Endothelial cell of umbilical vein (primary cell): ENCODE measurements at regions not wholly inside any gene's neighbourhood (a gene's known extent, or its start where the extent isn't known, plus 50 kb on each side); places are given as distances from the start of the nearest gene placed in this dataset.

Experiments
- BruUV-seq: library from RNA; stranded (reverse); fragments of 400-500 nt; replicated peaks from 2 replicates; lab custom pipeline; 2021; lab: Mats Ljungman, UMichigan
- CTCF ChIA-PET: fragments of 300-600, 350-600 bp; sonication (Branson Sonifier 250); formaldehyde crosslinking; loops from one replicate; lab custom pipeline; 2021; ENCODE audit warnings: antibody characterized with exemption, inconsistent platforms; lab: Charles Lee
- POLR2A ChIA-PET: fragments of 300-600, 350-600 bp; sonication (Branson Sonifier 250); formaldehyde crosslinking; loops from one replicate; lab custom pipeline; 2021; ENCODE audit warnings: antibody characterized with exemption, inconsistent platforms; lab: Charles Lee
- DNase-seq: peaks from one replicate; pipeline ENCODE4 v3.0.0-alpha.2; 2011; ENCODE audit warnings: low read depth, low spot score
- FAIRE-seq: peaks from 2 replicates; lab custom pipeline; 2011; peaks lifted over from hg19 to GRCh38; lab: Jason Lieb, UNC
- H2AFZ ChIP-seq: 2 replicates; pipeline ENCODE4 v1.6.0; 2012; ENCODE audit warnings: low read depth, low read length, control low read depth, inconsistent platforms
- H3K27ac ChIP-seq: 2 replicates; pipeline ENCODE4 v1.5.1; 2011; ENCODE audit warnings: low read depth, mild to moderate bottlenecking, control low read depth, low read length, moderate library complexity; ENCODE audit not compliant: insufficient read depth
- H3K27me3 ChIP-seq, 2 experiments: 2 replicates each; pipeline versions ENCODE4 v1.6.0 to v1.6.1; 2011; ENCODE audit warnings: low read length in 2 of 2, mixed read lengths in 1 of 2; ENCODE audit not compliant: control insufficient read depth in 2 of 2, insufficient read depth in 2 of 2
- H3K36me3 ChIP-seq, 2 experiments: 2 replicates in 1 of 2; 3 replicates in 1 of 2; pipeline ENCODE4 v1.5.1; 2011; ENCODE audit warnings: low read length in 2 of 2, mild to moderate bottlenecking in 1 of 2, moderate library complexity in 1 of 2; ENCODE audit not compliant: control insufficient read depth in 2 of 2, insufficient read depth in 2 of 2; ENCODE audit errors: extremely low read depth in 1 of 2
- H3K4me1 ChIP-seq: 3 replicates; pipeline ENCODE4 v1.5.1; 2011; ENCODE audit warnings: mild to moderate bottlenecking, low read length; ENCODE audit not compliant: control insufficient read depth, insufficient read depth; ENCODE audit errors: extremely low read depth
- H3K4me2 ChIP-seq: 2 replicates; pipeline ENCODE4 v1.6.1; 2011; ENCODE audit warnings: low read length, control low read depth, mixed read lengths; ENCODE audit not compliant: insufficient read depth
- H3K4me3 ChIP-seq, 3 experiments: fragments of 200-600 bp in 1 of 3; sonication (generic), shearing (Covaris generic) in 1 of 3; replicated peaks in 1 of 3; 2 replicates each; pipeline ENCODE4 v1.5.1; 2011 to 2016; ENCODE audit warnings: control low read depth in 3 of 3, low read length in 3 of 3, mild to moderate bottlenecking in 2 of 3, inconsistent platforms in 1 of 3, low read depth in 1 of 3, moderate library complexity in 1 of 3; ENCODE audit not compliant: insufficient read depth in 1 of 3
- H3K79me2 ChIP-seq: 2 replicates; pipeline ENCODE4 v1.6.0; 2012; ENCODE audit warnings: low read length, inconsistent platforms; ENCODE audit not compliant: control insufficient read depth, insufficient read depth
- H3K9ac ChIP-seq: replicated peaks from 2 replicates; pipeline ENCODE3; 2011; ENCODE audit warnings: low read length, control low read depth; ENCODE audit not compliant: insufficient read depth; ENCODE audit errors: extremely low read depth
- H3K9me1 ChIP-seq: replicated peaks from 3 replicates; pipeline ENCODE4 v1.6.0; 2011; ENCODE audit warnings: mild to moderate bottlenecking, low read length; ENCODE audit not compliant: control insufficient read depth, insufficient read depth; ENCODE audit errors: extremely low read depth
- H3K9me3 ChIP-seq: replicated peaks from 2 replicates; pipeline ENCODE4 v1.5.1; 2012; ENCODE audit warnings: low read length, inconsistent platforms; ENCODE audit not compliant: control insufficient read depth, insufficient read depth
- H4K20me1 ChIP-seq: replicated peaks from 2 replicates; pipeline ENCODE3; 2011; ENCODE audit warnings: mild to moderate bottlenecking, low read length; ENCODE audit not compliant: control insufficient read depth, insufficient read depth; ENCODE audit errors: extremely low read depth
- CTCF ChIP-seq, 2 donors: IDR thresholded peaks; 1 replicate in 1 of 2; 2 replicates in 1 of 2; pipeline ENCODE4 v1.5.1; 2011; ENCODE audit warnings: low read length in 2 of 2, mild to moderate bottlenecking in 2 of 2, moderate library complexity in 2 of 2, control low read depth in 1 of 2, inconsistent platforms in 1 of 2, low read depth in 1 of 2; ENCODE audit not compliant: insufficient read depth in 1 of 2; ENCODE audit errors: extremely low read depth in 1 of 2
- EZH2 ChIP-seq: IDR thresholded peaks from 2 replicates; pipeline ENCODE4 v1.6.1; 2012; ENCODE audit warnings: borderline replicate concordance, low read depth, mild to moderate bottlenecking, moderate library complexity, low read length, inconsistent platforms; ENCODE audit not compliant: severe bottlenecking
- GATA2 ChIP-seq: IDR thresholded peaks from 2 replicates; pipeline ENCODE4 v1.7.0; 2011; ENCODE audit warnings: low read depth, mild to moderate bottlenecking, moderate library complexity, mixed read lengths, low read length; ENCODE audit not compliant: insufficient read length, insufficient read depth
- JUN ChIP-seq: IDR thresholded peaks from 2 replicates; pipeline ENCODE4 v1.6.1; 2011; ENCODE audit warnings: borderline replicate concordance, low read depth; ENCODE audit not compliant: insufficient read length, insufficient read depth
- MYC ChIP-seq: IDR thresholded peaks from one replicate; pipeline ENCODE4 v1.6.1; 2011; ENCODE audit warnings: mild to moderate bottlenecking, low read depth, low read length
- POLR2A ChIP-seq: IDR thresholded peaks from 2 replicates; pipeline ENCODE4 v1.6.1; 2012; ENCODE audit warnings: low read depth, mild to moderate bottlenecking, control low read depth, low read length
- POLR2AphosphoS5 ChIP-seq: IDR thresholded peaks from 2 replicates; pipeline ENCODE4 v1.6.1; 2012; ENCODE audit warnings: low read depth, mild to moderate bottlenecking, control low read depth, low read length, moderate library complexity; ENCODE audit not compliant: insufficient read depth
- dilution Hi-C: fragments of 300-500 bp; cut with MboI; formaldehyde crosslinking; loops from one replicate; pipeline ENCODE4 v1.15.0; 2019; ENCODE audit warnings: low sequenced_read_pairs; ENCODE audit not compliant: extremely low pct_ligation_motif_present
- intact Hi-C: fragments of 100-400 bp; cut with micrococcal nuclease; formaldehyde crosslinking; loops from one replicate; pipeline ENCODE4 v1.10.0; 2022
- TF ChIP-seq, protein P1 (sequence below): IDR thresholded peaks from 2 replicates; pipeline ENCODE4 v1.6.1; 2011; ENCODE audit not compliant: insufficient read depth, insufficient read length

DNA sequence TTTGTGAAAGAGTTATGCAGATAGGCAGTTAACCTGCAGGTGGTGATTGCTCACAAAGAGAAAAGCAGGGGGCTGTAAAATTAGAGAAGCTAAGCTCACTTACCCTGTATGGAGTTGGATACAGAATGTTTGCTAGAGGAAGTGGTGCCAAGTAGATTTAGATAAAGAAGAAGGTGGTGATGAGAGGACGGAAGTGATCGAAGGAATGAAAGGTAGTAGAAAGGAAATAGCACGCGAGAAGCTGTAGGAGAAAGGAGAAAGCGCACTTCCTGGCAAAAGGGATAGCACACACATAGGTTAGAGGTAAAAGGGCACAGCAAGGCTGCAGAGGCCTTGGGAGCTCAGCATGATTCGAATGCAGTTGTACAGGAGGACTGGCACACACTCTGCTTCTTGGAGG, 87.3 kb upstream of the CTSC start:
- dilution Hi-C loops (no loop called here), intact Hi-C loops (no loop called here)
- Histone ChIP-seq H3K4me2 (no peak overlapping the region), H3K4me3 (no peak overlapping the region), H2AFZ (no peak overlapping the region), H3K27me3 (no peaks in the 10 kb centered on the region), H3K4me1 (no peaks in the 10 kb centered on the region), H3K27ac (no peak overlapping the region), H3K9ac (no peak overlapping the region), H3K36me3 (no peaks in the 10 kb centered on the region), H3K9me3 (no peaks in the 10 kb centered on the region), H3K9me1 (no peaks in the 10 kb centered on the region), H4K20me1 (no peaks in the 10 kb centered on the region), H3K79me2 (no peaks in the 10 kb centered on the region)
- no peak for FAIRE-seq
- CTCF ChIA-PET, result no interaction called here
- POLR2A ChIA-PET, result no interaction called here
- TF ChIP-seq POLR2AphosphoS5 (no peak), EZH2 (no peak), POLR2A (no peak), JUN (no peak), GATA2 (no peak), CTCF (IDR thresholded peaks at IDR 0.05; ENCODE audit: extremely low read depth in 1 of 2, insufficient read depth in 1 of 2, low read depth in 1 of 2, low read length in 2 of 2) (no peak), MYC (no peak)
- TF ChIP-seq, protein P1, sequence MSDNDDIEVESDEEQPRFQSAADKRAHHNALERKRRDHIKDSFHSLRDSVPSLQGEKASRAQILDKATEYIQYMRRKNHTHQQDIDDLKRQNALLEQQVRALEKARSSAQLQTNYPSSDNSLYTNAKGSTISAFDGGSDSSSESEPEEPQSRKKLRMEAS, result no peak
- no peak for DNase-seq
- BruUV-seq, result no TSS peak
